SU-DHL-6 (cell line): ENCODE measurements at regions not wholly inside any gene's neighbourhood (a gene's known extent, or its start where the extent isn't known, plus 50 kb on each side); places are given as distances from the start of the nearest gene placed in this dataset.

ENCODE experiments used
- H2AFZ ChIP-seq: fragments of 200-600 bp; sonication (generic); 2 replicates; pipeline ENCODE4 v1.6.1; 2014; ENCODE audit warnings: low read depth, mild to moderate bottlenecking, moderate library complexity, mixed read lengths, antibody characterized with exemption, low read length; ENCODE audit not compliant: severe bottlenecking
- H3F3A ChIP-seq: fragments of 200-600 bp; shearing (Covaris generic); 2 replicates; pipeline ENCODE4 v1.6.0; 2016; ENCODE audit warnings: antibody characterized with exemption, mild to moderate bottlenecking; ENCODE audit not compliant: insufficient read depth
- H3K27ac ChIP-seq: fragments of 200-600 bp; sonication (generic); 2 replicates; pipeline ENCODE4 v1.5.1; 2016; ENCODE audit warnings: low read depth, mild to moderate bottlenecking, low read length, moderate library complexity, mixed read lengths
- H3K27me3 ChIP-seq: fragments of 200-600 bp; sonication (generic), shearing (Covaris generic); 2 replicates; pipeline ENCODE4 v1.6.0; 2014; ENCODE audit warnings: mild to moderate bottlenecking, low read length
- H3K36me3 ChIP-seq: fragments of 200-600 bp; sonication (generic); 2 replicates; pipeline ENCODE4 v1.6.1; 2014; ENCODE audit warnings: mild to moderate bottlenecking, low read length, mixed read lengths
- H3K4me2 ChIP-seq: fragments of 300-600, 200-600 bp; shearing (Covaris generic), sonication (generic); 2 replicates; pipeline ENCODE4 v1.6.0; 2014; ENCODE audit warnings: low read length, low read depth, mild to moderate bottlenecking; ENCODE audit not compliant: poor library complexity, severe bottlenecking
- H3K4me3 ChIP-seq: fragments of 200-600 bp; sonication (generic); 2 replicates; pipeline ENCODE4 v1.5.1; 2014; ENCODE audit warnings: antibody characterized with exemption, low read length, mild to moderate bottlenecking, mixed read lengths; ENCODE audit not compliant: insufficient read depth, poor library complexity, severe bottlenecking
- H3K79me2 ChIP-seq: fragments of 200-600 bp; sonication (generic); 2 replicates; pipeline ENCODE4 v1.6.1; 2014; ENCODE audit warnings: mild to moderate bottlenecking, low read length, moderate library complexity; ENCODE audit not compliant: insufficient read depth
- H3K9ac ChIP-seq: fragments of 200-600 bp; sonication (generic); 2 replicates; pipeline ENCODE4 v1.7.0; 2014; ENCODE audit warnings: mild to moderate bottlenecking, low read length
- H3K9me2 ChIP-seq: fragments of 200-600 bp; sonication (generic); replicated peaks from 2 replicates; pipeline ENCODE4 v1.6.1; 2014; ENCODE audit warnings: low read length; ENCODE audit not compliant: insufficient read depth
- H3K9me3 ChIP-seq: fragments of 200-600 bp; sonication (generic); 2 replicates; pipeline ENCODE4 v1.6.1; 2014; ENCODE audit warnings: low read length, mixed read lengths; ENCODE audit not compliant: insufficient read depth
- H4K20me1 ChIP-seq: fragments of 200-600 bp; sonication (generic); 2 replicates; pipeline ENCODE4 v1.6.1; 2014; ENCODE audit warnings: low read depth, mild to moderate bottlenecking, antibody characterized with exemption, low read length, moderate library complexity, mixed read lengths
- CTCF ChIP-seq: fragments of 200-600 bp; sonication (generic); IDR thresholded peaks from one replicate; pipeline ENCODE4 v1.5.1; 2017; ENCODE audit warnings: antibody characterized with exemption, mild to moderate bottlenecking, low read length, moderate library complexity; ENCODE audit not compliant: insufficient read depth, poor library complexity, severe bottlenecking
- EZH2phosphoT487 ChIP-seq: fragments of 200-600 bp; sonication (generic), shearing (Covaris generic); conservative IDR thresholded peaks from 2 replicates; pipeline ENCODE4 v1.6.1; 2018; ENCODE audit warnings: mild to moderate bottlenecking, antibody characterized with exemption, low read length, moderate library complexity, mixed read lengths

- Histone ChIP-seq H3K9me3 (no peaks in the 10 kb centered on the region), H3K9ac (no peak overlapping the region), H3K9me2 (no peaks in the 10 kb centered on the region; the same call in 1 of the 2 replicates), H3K4me3 (no peak overlapping the region), H4K20me1 (no peaks in the 10 kb centered on the region), H3F3A (no peaks in the 10 kb centered on the region), H2AFZ (no peak overlapping the region), H3K27me3 (no peaks in the 10 kb centered on the region), H3K36me3 (no peaks in the 10 kb centered on the region), H3K27ac (no peak overlapping the region), H3K79me2 (no peaks in the 10 kb centered on the region), H3K4me2 (no peak overlapping the region)
- TF ChIP-seq CTCF = no peak
- no peak for TF ChIP-seq EZH2phosphoT487
Observed at GRCh38 chr9:30172206-30172605, 2212.2 kb upstream of the ACO1 start.

GRCh38 chr9:30178610-30179009 lies 2205.8 kb upstream of the ACO1 start:
- H3K79me2 ChIP-seq = no peaks in the 10 kb centered on the region
- peaks cover 3% of the 10 kb centered on the region; the same call in 1 of the 2 replicates for H3K9me2 ChIP-seq
- no peak overlapping the region for H3K9ac ChIP-seq
- no peak overlapping the region for H2AFZ ChIP-seq
- TF ChIP-seq CTCF = no peak
- TF ChIP-seq EZH2phosphoT487 = no peak
- H3F3A ChIP-seq = no peaks in the 10 kb centered on the region
- H4K20me1 ChIP-seq = no peaks in the 10 kb centered on the region
- no peak overlapping the region for H3K4me2 ChIP-seq
- no peak overlapping the region for H3K27ac ChIP-seq
- H3K4me3 ChIP-seq = no peak overlapping the region
- no peaks in the 10 kb centered on the region for H3K27me3 ChIP-seq
- H3K9me3 ChIP-seq = no peaks in the 10 kb centered on the region
- H3K36me3 ChIP-seq = no peaks in the 10 kb centered on the region

DNA sequence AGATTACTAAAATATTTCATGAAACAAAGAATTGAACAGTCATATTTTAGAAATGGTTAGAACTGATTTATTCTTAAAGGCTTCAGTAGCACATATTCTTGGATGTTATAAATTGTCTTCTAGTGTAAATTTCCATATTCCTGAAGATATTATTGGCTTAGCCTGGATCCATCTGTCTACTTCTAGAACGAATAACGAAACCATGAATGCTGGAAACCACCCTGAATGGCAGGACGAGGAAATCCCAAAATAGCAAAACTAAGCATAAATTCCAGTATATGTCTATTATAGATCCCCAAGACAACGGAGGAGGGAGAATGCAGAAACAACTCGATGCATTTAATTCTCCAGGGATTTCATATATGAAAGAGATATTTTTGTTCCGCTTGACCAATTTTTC lies 2191.0 kb upstream of the ACO1 start:
- H3K4me3 ChIP-seq = no peak overlapping the region
- no peaks in the 10 kb centered on the region for H4K20me1 ChIP-seq
- no peak overlapping the region for H3K27ac ChIP-seq
- no peaks in the 10 kb centered on the region for H3K79me2 ChIP-seq
- H2AFZ ChIP-seq = no peak overlapping the region
- no peak for TF ChIP-seq CTCF
- TF ChIP-seq EZH2phosphoT487 = no peak
- no peaks in the 10 kb centered on the region for H3F3A ChIP-seq
- H3K9ac ChIP-seq = no peak overlapping the region
- H3K27me3 ChIP-seq = no peaks in the 10 kb centered on the region
- H3K36me3 ChIP-seq = no peaks in the 10 kb centered on the region
- peaks cover 27% of the 10 kb centered on the region; the same call in 1 of the 2 replicates for H3K9me3 ChIP-seq
- no peak overlapping the region for H3K4me2 ChIP-seq
- H3K9me2 ChIP-seq = no peaks in the 10 kb centered on the region

- Histone ChIP-seq H4K20me1 (no peaks in the 10 kb centered on the region), H3K9me2 (no peaks in the 10 kb centered on the region), H3F3A (no peaks in the 10 kb centered on the region), H3K27ac (no peak overlapping the region), H3K9ac (no peak overlapping the region), H3K4me3 (no peak overlapping the region), H2AFZ (no peak overlapping the region), H3K79me2 (no peaks in the 10 kb centered on the region), H3K4me2 (no peak overlapping the region), H3K9me3 (peaks cover 28% of the 10 kb centered on the region; the same call in 1 of the 2 replicates), H3K36me3 (no peaks in the 10 kb centered on the region), H3K27me3 (no peaks in the 10 kb centered on the region)
- TF ChIP-seq EZH2phosphoT487 (no peak), CTCF (no peak)
Observed at GRCh38 chr9:30196941-30197340, 2187.5 kb upstream of the ACO1 start.
